ENCODE measurements at regions not wholly inside any gene's neighbourhood (a gene's known extent, or its start where the extent isn't known, plus 50 kb on each side); places are given as distances from the start of the nearest gene placed in this dataset.
"Not testable (repeated sequence)": the region's sequence is repeated elsewhere in the genome, so short reads cannot be mapped to it uniquely, and the experiment has no call there.

- not testable (repeated sequence) for TF ChIP-seq EZH2phosphoT487 (IDR thresholded peaks at IDR 0.05; ENCODE audit: borderline replicate concordance, low read length); CTCF (IDR thresholded peaks at IDR 0.05; ENCODE audit: low read depth, low read length, poor library complexity, severe bottlenecking)
These were observed 1399.6 kb downstream of the CDH8 start for GRCh38 chr16:60636636-60637035.

All from DOHH2 (cell line).